ENCODE measurements at regions not wholly inside any gene's neighbourhood (a gene's known extent, or its start where the extent isn't known, plus 50 kb on each side); places are given as distances from the start of the nearest gene placed in this dataset.

DNA sequence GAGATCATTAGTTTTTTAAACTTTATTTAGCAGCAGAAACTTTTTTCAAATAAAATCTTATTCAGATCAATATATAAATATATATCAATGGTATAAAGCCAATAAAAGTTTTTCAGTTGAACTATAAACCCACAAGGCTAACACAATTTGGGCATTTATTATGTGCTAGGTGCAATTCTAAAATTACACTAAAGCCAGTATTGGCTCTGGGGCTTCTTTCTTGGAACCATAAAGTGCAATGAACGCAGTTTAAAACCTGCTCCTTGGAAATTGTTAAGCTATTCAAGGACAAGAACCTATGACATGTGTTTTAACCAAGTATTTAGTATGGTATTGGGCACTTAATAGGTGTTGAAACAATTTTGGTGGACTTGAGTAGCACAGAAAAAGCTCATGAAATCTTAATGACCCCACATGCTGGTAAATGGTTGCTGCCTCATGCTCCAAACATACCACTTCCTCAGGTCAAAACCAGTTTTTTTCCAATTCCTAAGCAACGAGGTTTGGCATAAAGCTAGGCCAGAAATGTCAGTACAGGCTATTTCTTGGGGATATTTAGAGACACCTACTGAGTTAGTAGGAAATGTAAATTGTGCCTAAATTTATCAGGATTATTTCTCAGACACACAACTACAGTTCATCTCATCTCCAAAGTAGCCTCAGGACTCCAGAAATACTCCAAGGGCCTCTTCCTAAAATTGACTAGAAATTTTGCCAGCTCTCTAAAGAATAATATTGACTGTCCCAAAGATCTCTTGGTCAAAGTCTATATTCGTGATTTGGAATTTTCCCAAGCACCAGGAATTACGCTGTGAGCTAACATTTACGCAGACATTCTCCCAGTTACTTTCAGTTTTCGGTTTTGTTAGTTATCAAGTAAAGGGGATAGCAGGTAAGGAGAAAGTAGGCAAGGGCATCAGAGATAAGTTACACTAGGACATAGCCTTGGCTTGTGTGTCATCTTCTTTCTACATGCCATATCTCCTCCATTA is 90.9 kb upstream of the LGSN start:
- no peak overlapping the region for H3K27ac ChIP-seq (ENCODE audit: low read depth, low read length)
- CTCF ChIA-PET: no interaction called here
- no peaks in the 10 kb centered on the region for H3K27me3 ChIP-seq (ENCODE audit: insufficient read depth, low read length)
- no peaks in the 10 kb centered on the region for H3K4me1 ChIP-seq (ENCODE audit: control insufficient read depth in 1 of 2, insufficient read depth in 2 of 2, low read length in 2 of 2)
- H3K4me2 ChIP-seq (ENCODE audit: low read length): no peak overlapping the region
- intact Hi-C loops (cut with micrococcal nuclease): no loop called here
- H3K9me2 ChIP-seq (ENCODE audit: insufficient read depth): no peaks in the 10 kb centered on the region
- no peaks in the 10 kb centered on the region for H4K20me1 ChIP-seq (ENCODE audit: insufficient read depth)
- H3K9me3 ChIP-seq (ENCODE audit: control insufficient read depth in 1 of 2, insufficient read depth in 1 of 2, low read depth in 1 of 2, low read length in 2 of 2): no peaks in the 10 kb centered on the region
- no TSS peak for BruUV-seq (replicated peaks)
- DNase-seq (ENCODE audit: low read depth, low spot score) (no peak), ATAC-seq (no peak)
- H3K79me2 ChIP-seq (ENCODE audit: insufficient read depth, low read length): no peaks in the 10 kb centered on the region
- no peaks in the 10 kb centered on the region for H3K36me3 ChIP-seq (ENCODE audit: control insufficient read depth in 1 of 2, insufficient read depth in 2 of 2, low read length in 2 of 2)
- H3K4me3 ChIP-seq (replicated peaks in 1 of 2; ENCODE audit: low read depth in 1 of 2, low read length in 2 of 2): no peak overlapping the region
- no peak for TF ChIP-seq JUND (IDR thresholded peaks at IDR 0.05)
- TF ChIP-seq MAX (IDR thresholded peaks at IDR 0.05): no peak
- no peak for TF ChIP-seq YY1 (IDR thresholded peaks at IDR 0.05; ENCODE audit: extremely low read depth, insufficient replicate concordance, low read depth, low read length)
- no peak for TF ChIP-seq EZH2 (IDR thresholded peaks at IDR 0.05)
- no peak for TF ChIP-seq CBX3 (IDR thresholded peaks at IDR 0.05; ENCODE audit: low read depth)
- TF ChIP-seq POLR2AphosphoS5 (IDR thresholded peaks at IDR 0.05; ENCODE audit: low read depth, low read length): no peak
- no peak overlapping the region for H2AFZ ChIP-seq (ENCODE audit: low read depth, low read length, poor library complexity, severe bottlenecking)
- RAD21 ChIA-PET (ENCODE audit: low non-redundant PET in 1 of 2, low total read pairs in 2 of 2, uncharacterized antibody in 2 of 2, unreplicated experiment in 2 of 2): no interaction called here
- H3K9ac ChIP-seq (ENCODE audit: low read length): no peak overlapping the region
- POLR2A ChIA-PET: no interaction called here

GRCh38 chr6:63415286-63415685 is 95.5 kb upstream of the LGSN start:
- intact Hi-C loops (cut with micrococcal nuclease): no loop called here
- ChIA-PET RAD21 (ENCODE audit: low non-redundant PET in 1 of 2, low total read pairs in 2 of 2, uncharacterized antibody in 2 of 2, unreplicated experiment in 2 of 2) (no interaction called here), CTCF (no interaction called here), POLR2A (no interaction called here)
- no peak for DNase-seq (ENCODE audit: low read depth, low spot score)
- Histone ChIP-seq H3K9me3 (ENCODE audit: control insufficient read depth in 1 of 2, insufficient read depth in 1 of 2, low read depth in 1 of 2, low read length in 2 of 2) (no peaks in the 10 kb centered on the region), H3K27me3 (ENCODE audit: insufficient read depth, low read length) (no peaks in the 10 kb centered on the region), H3K79me2 (ENCODE audit: insufficient read depth, low read length) (no peaks in the 10 kb centered on the region), H3K36me3 (ENCODE audit: control insufficient read depth in 1 of 2, insufficient read depth in 2 of 2, low read length in 2 of 2) (no peaks in the 10 kb centered on the region), H4K20me1 (ENCODE audit: insufficient read depth) (no peaks in the 10 kb centered on the region), H3K9ac (ENCODE audit: low read length) (no peak overlapping the region), H2AFZ (ENCODE audit: low read depth, low read length, poor library complexity, severe bottlenecking) (no peak overlapping the region), H3K4me1 (ENCODE audit: control insufficient read depth in 1 of 2, insufficient read depth in 2 of 2, low read length in 2 of 2) (no peaks in the 10 kb centered on the region), H3K9me2 (ENCODE audit: insufficient read depth) (no peaks in the 10 kb centered on the region), H3K4me2 (ENCODE audit: low read length) (no peak overlapping the region), H3K27ac (ENCODE audit: low read depth, low read length) (no peak overlapping the region), H3K4me3 (replicated peaks in 1 of 2; ENCODE audit: low read depth in 1 of 2, low read length in 2 of 2) (no peak overlapping the region)
- no peak for ATAC-seq
- no TSS peak for BruUV-seq (replicated peaks)
- TF ChIP-seq EGR1 (IDR thresholded peaks at IDR 0.05; ENCODE audit: low read depth): no peak
- no peak for TF ChIP-seq EZH2 (IDR thresholded peaks at IDR 0.05)
- TF ChIP-seq RAD21 (IDR thresholded peaks at IDR 0.05; ENCODE audit: low read depth): no peak
- no peak for TF ChIP-seq MAX (IDR thresholded peaks at IDR 0.05)
- TF ChIP-seq POLR2AphosphoS5 (IDR thresholded peaks at IDR 0.05; ENCODE audit: low read depth, low read length): no peak
- TF ChIP-seq TCF7L2 (IDR thresholded peaks at IDR 0.05; ENCODE audit: borderline replicate concordance, extremely low read depth, insufficient read depth, insufficient read length): no peak
- TF ChIP-seq CEBPB (IDR thresholded peaks at IDR 0.05; ENCODE audit: low read depth): no peak
- no peak for TF ChIP-seq CBX3 (IDR thresholded peaks at IDR 0.05; ENCODE audit: low read depth)
- TF ChIP-seq, protein P1, sequence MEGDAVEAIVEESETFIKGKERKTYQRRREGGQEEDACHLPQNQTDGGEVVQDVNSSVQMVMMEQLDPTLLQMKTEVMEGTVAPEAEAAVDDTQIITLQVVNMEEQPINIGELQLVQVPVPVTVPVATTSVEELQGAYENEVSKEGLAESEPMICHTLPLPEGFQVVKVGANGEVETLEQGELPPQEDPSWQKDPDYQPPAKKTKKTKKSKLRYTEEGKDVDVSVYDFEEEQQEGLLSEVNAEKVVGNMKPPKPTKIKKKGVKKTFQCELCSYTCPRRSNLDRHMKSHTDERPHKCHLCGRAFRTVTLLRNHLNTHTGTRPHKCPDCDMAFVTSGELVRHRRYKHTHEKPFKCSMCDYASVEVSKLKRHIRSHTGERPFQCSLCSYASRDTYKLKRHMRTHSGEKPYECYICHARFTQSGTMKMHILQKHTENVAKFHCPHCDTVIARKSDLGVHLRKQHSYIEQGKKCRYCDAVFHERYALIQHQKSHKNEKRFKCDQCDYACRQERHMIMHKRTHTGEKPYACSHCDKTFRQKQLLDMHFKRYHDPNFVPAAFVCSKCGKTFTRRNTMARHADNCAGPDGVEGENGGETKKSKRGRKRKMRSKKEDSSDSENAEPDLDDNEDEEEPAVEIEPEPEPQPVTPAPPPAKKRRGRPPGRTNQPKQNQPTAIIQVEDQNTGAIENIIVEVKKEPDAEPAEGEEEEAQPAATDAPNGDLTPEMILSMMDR (IDR thresholded peaks at IDR 0.05 in 2 of 3, conservative IDR thresholded peaks at IDR 0.05 in 1 of 3; ENCODE audit: borderline replicate concordance in 1 of 3, insufficient read depth in 1 of 3, low read depth in 2 of 3, low read length in 2 of 3): no peak
- TF ChIP-seq JUND (IDR thresholded peaks at IDR 0.05): no peak
- no peak for TF ChIP-seq SP1 (IDR thresholded peaks at IDR 0.05; ENCODE audit: low read depth)
- TF ChIP-seq POLR2A (IDR thresholded peaks at IDR 0.05; ENCODE audit: borderline replicate concordance, extremely low read depth, insufficient read depth, insufficient read length): no peak
- TF ChIP-seq YY1 (IDR thresholded peaks at IDR 0.05; ENCODE audit: extremely low read depth, insufficient replicate concordance, low read depth, low read length): no peak
- no peak for TF ChIP-seq EZH2phosphoT487 (IDR thresholded peaks at IDR 0.05; ENCODE audit: borderline replicate concordance)
- no peak for TF ChIP-seq ELF1 (IDR thresholded peaks at IDR 0.05; ENCODE audit: borderline replicate concordance, low read depth)
